Occipital lobe (tissue), 1 donor: ENCODE measurements at regions not wholly inside any gene's neighbourhood (a gene's known extent, or its start where the extent isn't known, plus 50 kb on each side); places are given as distances from the start of the nearest gene placed in this dataset.
A peak's percentile ranks its signal among the peaks of the same experiment; 100 is the strongest.
"Not testable (repeated sequence)": the region's sequence is repeated elsewhere in the genome, so short reads cannot be mapped to it uniquely, and the experiment has no call there.

ENCODE experiments used
- DNase-seq: peaks from one replicate; lab custom pipeline; 2025; lab: John Stamatoyannopoulos, UW

DNA sequence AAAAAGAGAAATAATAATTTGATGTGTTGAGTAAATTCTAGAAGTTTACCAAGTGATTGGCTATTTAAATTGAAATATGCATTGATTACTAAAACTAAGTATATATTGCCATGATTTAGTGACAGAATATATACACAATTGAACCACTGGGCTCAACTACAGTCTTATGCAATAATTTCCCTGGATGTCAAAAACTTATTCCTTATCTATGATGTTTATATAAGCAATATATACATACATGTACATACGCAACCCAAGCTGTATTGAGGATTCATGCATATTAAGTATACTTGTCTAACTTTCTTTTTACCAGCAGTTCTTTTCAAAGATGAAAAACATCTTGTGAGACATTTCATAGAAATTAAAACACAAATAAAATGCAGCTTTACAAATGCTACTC, 165.8 kb downstream of the ZIC4 start:
- no peak for DNase-seq

DNA sequence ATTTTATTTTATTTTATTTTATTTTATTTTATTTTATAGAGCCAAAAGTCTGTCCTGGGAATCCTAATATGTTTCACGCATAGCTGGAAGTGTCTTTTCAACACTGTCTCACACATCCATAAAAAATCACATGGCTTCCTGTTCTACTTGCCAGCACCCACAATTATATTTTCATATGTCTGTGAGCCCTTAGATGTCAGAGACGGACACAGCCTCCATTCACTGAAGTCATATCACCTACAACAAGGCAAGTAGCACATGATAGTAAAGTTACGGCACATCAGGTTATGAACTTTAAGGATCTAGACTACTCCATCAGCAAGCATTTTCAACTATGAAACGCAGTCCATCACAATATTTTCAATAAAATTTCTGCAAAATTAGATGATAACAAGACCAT, 168.4 kb downstream of the ZIC4 start:
- no peak for DNase-seq

DNA sequence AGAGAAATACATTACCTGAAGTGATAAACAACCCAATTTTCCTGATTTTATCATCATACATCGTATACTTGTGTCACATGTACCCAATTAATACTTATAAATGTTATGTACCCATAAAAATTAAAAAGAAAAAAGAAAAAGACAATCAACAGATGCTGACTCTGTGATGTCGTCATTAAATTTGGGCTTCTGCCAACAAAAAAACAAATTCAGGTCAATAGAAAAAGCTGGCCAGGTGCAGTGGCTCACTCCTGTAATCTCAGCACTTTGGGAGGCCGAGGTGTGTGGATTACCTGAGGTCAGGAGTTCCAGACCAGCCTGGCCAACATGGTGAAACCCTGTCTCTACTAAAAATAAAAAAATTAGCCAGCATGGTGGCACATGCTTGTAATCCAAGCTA, 174.4 kb downstream of the ZIC4 start:
- DNase-seq = not testable (repeated sequence)

DNA sequence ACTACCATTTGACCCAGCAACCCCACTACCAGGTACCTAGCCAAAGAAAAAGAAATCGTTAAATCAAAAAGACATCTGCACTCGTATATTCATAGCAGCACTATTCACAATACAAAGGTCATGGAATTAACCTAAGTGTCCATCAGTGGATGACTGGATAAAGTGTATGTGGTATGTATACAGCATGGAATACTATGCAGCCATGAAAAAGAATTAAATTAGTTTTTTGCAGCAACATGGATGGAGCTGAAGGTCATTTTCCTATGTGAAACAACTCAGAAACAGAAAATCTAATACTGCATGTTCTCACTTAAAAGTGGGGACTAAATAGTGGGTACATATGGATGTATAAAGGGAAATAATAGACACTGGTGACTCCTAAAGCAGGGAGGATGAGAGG, 175.2 kb downstream of the ZIC4 start:
- no peak for DNase-seq

DNA sequence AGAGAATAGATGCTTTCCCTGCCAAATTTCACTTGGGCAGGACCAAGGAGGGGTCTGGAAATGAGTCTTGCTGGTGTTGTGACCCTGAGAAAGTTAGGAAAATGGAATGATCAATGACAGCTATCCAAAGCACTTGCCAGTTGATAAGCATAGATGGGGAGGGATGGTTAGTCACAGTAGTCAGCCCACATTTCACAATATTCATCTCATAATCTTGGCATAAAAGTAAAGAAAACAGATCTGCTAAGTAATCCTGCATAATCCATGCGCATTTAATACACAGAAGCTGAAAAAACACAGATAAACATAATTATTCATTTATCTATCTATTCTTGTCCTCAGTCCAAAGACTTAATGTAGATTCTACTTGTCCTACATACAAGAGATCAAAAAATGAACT, 184.1 kb downstream of the ZIC4 start:
- DNase-seq = no peak

DNA sequence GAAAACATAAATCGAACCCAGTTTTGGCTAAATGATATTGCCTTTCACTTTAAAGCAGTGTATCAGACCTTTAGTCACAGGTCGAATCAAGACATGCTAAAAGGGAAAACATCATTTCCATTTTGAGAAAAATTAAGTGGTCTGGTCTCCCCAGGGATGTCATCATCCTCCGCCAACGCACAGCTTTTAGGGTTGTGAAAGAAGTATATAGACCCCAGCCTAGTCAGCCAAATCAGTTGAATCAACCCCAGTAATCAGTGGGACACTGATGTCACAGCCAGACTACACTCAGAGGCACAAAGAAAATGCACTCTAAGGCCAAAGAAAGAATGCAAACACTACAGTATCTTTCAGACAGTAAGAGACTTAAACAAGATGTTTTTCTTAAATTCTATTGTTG, 187.4 kb downstream of the ZIC4 start:
- no peak for DNase-seq

DNA sequence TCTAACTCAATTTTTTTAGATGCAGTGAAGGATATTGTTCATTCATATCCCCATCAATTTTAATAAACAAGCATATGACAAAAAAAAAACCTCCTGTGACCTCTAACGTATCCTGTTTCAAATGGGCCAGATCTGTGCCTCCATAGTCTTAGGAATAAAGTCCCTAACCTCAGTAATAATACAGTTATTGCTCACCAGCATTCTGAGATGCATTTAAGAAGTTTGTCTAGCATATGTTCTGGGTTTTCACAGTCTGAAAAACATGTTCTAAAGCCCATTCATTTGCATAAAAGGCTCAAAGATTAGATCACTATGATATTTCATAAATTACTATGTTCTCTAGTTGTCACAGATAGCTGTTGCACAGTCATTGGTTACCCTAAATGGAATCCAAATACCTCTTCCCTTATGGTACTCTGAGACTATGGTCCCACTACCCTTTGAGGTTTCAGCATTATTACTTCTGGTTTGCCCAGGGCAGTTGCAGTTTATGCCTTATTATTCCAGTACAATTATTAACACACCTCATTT, 190.1 kb downstream of the ZIC4 start:
- DNase-seq = no peak

DNA sequence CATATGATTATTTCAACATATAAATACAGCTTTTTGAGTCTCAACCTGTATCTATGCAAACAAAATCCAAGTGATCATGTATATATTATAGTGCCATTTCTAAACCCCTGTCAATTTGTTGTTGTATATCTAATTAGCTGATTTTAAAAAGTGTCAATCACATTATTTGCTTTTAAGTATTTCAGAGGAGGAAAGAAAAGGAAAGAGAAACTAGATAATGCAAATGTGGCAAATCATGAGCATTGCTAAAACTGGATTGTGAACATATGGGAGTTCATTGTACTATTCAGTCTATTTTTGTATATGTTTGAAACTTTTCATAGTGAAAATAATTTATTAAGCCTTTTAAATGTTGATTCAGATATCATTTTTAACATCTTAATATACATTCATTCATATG, 190.7 kb downstream of the ZIC4 start:
- DNase-seq = no peak

DNA sequence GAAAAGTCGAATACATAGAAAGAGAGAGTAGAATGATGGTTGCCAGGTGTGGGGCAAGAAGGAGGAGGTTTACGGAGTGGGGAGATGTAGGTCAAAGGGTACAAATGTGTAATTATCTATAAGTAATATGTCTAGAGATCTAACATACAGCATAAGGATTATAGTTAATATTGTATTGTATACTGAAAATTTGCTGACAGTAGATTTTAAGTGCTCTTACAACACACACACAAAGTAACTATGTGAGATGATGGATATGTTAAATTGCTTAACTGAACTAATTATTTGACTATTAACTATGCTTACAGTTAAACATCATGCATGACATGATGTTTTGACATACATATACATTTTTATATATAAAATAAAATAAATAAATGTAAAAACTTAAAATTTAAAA, 192.7 kb downstream of the ZIC4 start:
- DNase-seq = no peak

DNA sequence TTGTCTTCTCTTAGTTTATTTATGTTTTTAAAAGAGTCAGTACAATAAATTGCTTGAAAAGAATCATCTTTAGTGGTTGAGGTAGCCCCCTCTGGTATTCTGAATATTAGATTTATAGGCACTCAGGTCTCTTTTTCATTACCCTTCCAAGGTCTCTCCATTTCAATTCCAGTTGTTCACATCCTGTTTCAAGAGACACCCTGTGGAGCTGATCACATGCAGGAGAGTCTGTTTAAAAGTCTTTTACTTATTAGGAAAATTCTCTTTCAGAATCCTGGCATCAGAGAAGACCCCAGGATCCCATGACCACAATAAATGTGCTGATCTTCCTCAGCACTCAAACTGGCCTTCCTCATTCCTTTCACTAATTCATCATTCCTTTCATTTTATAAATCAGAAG, 195.7 kb downstream of the ZIC4 start:
- DNase-seq = no peak

DNA sequence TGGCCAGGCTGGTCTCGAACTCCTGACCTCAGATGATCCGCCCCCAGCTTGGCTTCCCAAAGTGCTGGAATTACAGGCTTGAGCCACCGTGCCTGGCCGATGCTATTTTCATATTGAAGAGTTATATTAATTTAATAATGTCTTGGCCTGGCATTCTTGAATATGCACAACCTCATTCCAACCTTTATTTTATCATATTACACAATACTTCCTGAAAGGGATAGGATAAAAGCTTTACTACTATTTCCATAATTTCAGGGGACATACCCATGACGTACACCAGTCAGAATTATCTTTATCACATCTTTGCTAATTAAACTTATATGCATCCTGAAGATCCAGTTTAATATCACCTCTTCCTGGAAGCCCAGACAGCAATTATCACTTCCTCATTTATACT, 205.3 kb downstream of the ZIC4 start:
- DNase-seq = no peak

DNA sequence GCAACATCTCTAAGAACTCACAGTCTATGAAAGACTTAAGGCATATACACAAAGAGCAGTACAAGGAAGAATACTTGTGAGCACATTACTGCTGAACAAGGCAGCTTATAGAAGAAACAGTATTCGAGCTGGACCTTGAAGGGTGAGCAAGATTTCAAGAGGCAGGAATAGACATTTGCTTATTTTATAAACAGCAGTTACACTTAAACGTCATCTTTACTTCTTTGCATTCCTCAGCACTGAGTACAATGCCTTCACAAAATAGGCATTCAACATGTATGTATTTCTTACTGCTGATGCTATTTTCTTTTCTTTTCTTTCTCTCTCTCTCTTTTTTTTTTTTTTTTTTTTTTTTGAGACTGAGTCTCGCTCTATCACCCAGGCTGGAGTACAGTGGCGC, 205.8 kb downstream of the ZIC4 start:
- DNase-seq = no peak

DNA sequence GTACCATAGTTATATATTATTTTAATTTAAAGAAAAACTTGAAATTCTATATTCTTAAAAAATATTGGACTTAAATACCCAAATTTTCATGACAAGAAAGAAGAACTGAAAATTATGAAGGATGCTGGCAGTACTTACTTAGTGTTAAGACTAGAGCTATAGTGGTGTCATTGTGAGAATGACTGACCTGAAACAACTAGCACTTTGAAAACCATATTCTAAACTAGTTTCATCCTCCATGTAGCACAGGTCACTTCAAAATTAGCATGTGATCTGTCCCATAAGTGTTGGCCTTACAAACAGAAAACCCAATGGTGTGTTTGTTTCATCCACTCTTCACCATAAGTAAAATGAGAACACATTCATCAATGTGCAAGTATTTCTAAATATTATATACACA, 208.6 kb downstream of the ZIC4 start:
- DNase-seq = no peak

DNA sequence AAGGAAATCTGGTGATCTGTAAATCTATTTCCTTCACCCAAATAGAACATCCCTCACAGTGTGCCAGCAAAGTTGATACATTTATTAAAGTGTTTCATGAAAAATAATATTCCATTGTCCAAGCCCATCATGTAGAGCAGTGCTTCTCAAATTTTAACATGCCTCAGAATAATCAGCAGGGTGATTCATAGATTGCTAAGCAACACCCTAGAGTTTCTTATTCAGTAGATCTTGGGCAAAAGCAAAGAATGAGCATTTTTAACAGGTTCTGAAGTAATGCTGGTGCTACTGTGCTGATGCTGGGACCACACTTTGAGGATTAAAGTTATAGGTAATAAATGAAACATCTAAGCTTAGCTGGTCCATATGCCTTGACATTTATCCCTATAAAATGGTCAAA, 210.5 kb downstream of the ZIC4 start:
- no peak for DNase-seq

DNA sequence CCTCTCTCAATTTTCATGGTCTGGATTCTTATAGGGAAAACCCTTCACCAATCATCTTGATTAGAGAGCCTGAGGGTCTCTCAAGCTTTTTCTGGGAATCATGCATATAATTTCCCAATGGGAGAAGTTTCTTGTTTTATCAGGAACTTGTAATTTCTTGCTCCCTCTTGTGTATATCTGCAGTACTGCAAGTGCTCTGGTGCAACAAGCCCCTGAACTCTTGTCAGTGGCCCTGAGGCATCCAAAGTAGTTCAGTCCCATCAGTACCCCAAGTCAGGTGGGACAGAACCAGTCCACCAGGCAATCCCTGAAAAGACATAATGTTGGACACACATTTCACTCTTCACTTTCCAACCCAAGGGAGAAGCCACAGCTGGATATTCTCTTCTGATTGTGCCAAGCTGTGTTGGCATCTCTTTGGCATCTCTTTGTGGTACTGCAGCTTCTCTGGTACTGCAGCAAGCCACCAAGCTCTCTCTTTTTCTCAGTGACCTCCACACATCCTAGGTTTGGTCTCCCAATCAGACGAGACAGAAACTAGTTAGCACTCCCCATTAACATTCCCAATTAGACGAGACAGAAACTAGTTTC, 214.5 kb downstream of the ZIC4 start:
- DNase-seq = peak; percentile 1

DNA sequence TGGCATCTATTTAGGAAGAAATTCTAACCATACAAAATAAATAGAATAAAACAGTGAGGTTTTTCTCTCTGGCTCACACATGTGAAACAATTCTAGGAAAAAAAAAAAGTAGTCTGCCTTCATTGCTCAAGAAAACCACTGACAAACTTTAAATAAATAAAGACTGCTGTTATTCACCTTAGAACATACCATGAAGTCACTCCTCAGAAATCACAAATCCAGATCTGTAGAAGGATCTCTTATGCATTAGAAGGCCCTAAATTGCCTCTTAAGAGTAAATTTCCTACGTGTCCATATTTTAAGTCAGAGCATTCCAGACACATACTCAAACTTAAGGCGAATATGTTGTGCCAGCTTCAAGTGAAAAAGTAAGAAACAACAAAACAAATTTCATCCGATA, 217.3 kb downstream of the ZIC4 start:
- DNase-seq = no peak

DNA sequence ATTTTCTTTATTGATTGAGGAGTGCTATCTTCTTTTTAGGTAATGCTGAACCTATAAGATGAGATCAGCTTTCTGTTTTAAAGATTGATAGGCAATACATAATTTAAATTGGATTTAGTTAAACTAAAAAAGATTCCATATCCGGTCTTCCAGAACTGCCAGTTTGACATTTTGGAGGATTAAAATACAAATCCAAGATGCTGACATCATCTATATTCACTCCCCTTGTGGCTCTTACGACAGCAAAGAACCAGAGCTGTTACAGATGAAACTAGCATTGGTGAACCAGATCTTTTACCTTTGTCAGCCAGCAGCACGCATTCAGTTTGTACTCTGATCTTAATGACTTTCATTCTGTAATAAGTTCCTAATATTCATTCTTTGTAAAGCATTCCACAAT, 218.7 kb downstream of the ZIC4 start:
- DNase-seq = no peak

DNA sequence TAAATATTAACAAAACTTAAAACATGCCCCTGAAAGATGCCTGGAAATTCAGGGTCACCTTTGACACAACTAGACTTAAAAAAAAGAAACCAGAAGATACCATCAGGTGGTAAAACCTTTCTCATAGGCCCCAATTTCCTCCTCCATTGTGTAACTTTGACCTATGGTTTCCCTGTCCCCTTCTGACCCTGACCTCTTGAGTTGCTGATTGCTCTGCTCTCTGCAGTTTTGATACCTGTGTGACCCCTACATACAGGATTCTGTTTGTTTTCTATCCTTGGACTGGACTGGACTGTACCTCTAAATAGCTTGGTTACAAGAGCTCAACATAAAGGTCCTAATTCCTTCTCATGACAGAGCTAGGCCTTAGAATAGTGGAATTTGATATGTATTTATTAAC, 220.6 kb downstream of the ZIC4 start:
- no peak for DNase-seq

DNA sequence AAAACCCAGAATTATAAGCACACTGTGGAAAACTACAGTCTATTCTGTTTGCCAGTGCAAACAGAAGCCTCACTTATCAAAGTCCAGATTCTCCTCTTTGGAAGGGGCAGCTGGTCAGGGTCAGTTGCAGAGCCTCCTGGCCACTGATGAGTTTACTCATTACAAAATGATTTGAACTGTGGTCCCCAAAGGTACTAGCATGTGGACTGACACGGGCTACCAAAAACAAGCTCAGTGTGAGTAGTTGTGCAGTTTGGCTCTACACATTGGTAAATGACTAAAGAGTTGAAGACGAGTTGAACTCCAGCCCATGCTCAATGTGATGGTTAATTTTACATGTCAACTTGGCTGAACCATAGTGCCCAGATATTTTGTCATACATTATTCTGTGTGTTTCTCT, 221.5 kb downstream of the ZIC4 start:
- no peak for DNase-seq

DNA sequence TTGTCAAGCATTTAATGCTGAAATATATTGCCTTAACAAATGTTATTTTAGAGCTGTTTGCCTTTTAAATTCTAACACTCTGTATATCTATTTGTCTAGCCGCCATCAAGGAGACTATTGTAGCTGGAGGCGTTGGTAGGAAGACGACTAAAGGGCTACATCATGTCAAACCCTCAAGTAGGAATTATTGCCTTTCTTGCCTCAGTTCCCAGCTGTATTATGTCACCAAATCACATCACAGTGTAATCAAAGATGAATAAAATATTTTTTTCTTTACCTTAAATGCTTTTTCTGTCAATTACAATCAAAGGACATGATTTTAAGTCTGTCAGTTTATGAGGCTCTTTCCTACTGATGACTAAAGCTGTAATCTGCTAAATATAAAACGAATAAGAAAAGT, 233.1 kb downstream of the ZIC4 start:
- DNase-seq = no peak

DNA sequence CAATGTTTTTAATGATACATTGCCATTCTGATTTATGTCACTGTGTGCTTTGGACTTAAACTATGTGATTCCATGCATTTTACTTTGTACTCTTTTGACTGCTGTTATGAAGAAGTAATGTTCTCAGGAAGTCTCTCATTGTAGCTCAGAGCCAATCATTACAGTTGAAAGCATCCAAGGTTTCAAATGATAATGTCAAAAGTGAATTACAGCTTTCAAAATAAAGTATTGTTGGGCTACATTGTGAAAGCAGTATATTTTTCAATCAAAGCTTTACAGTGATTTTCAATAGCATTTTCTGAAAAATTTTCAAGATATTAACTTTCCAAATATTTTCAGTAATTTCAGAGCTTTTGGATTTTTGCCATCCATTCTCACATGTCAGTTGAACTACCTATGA, 243.6 kb downstream of the ZIC4 start:
- no peak for DNase-seq

DNA sequence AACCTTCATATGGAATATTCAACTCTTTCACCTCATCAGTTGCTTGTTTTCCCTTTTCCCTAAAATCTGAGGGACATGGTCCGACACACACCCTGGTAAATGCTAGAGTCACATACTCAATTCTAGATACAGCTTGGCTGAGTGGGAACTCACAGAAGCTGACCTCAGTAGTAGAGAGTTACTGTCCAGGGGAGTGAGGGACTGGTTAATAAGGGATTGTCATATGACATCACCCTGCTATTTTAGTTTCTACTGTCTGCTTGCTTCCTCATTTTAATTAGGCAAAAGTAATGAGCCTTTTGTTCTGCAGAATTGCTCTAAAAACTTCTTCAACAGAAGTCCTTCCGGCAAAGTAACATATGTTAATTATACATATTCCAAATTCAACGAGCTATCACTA, 244.5 kb downstream of the ZIC4 start:
- DNase-seq = no peak

DNA sequence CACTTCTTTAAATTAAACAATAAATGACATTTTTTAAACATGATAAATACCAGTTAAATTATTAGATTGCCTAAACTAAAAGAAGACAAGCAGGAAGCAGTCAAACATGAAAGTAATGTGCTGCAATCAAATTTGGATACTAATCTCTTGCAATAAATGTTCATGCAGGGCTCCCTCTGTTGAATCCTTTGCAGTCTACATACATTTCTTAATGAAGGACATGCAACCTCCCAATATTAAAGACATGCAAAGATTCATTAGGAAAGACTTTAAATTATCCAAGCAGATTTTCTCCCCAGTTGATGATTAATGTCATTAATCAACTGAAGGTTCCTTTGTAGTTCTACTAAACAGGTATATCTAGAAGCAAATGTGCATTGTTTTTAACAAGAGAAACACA, 245.4 kb downstream of the ZIC4 start:
- no peak for DNase-seq

DNA sequence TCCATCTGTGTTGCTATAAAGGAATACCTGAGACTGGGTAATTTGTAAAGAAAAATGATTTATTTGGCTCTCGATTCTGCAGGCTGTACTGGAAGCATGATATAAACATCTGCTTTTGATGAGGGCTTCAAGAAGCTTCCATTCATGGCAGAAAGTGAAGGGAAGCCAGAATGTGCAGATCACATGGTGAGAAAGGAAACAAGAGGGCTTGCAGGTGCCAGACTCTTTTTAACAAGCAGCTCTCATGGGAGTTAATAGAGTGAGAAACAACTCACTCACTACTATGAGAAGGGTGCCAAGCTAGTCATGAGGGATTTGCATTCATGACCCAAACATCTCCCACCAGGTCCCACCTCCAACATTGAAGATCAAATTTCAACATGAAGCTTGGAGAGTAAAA, 247.2 kb downstream of the ZIC4 start:
- no peak for DNase-seq
